ENCODE measurements at regions not wholly inside any gene's neighbourhood (a gene's known extent, or its start where the extent isn't known, plus 50 kb on each side); places are given as distances from the start of the nearest gene placed in this dataset.

GRCh38 chr15:60138397-60138968, 134.4 kb downstream of the FOXB1 start:
- TF ChIP-seq CTCF (conservative IDR thresholded peaks at IDR 0.05; ENCODE audit: low read depth, low read length) (no peak), EZH2 (IDR thresholded peaks at IDR 0.05; ENCODE audit: low read length, unreplicated experiment) (no peak)

Measured in PC-3 (cell line).